Adipocyte (in vitro differentiated cells): ENCODE measurements at regions not wholly inside any gene's neighbourhood (a gene's known extent, or its start where the extent isn't known, plus 50 kb on each side); places are given as distances from the start of the nearest gene placed in this dataset.
"Not testable (repeated sequence)": the region's sequence is repeated elsewhere in the genome, so short reads cannot be mapped to it uniquely, and the experiment has no call there.

Experiments
- DNase-seq: peaks from one replicate; pipeline ENCODE4 v3.0.0-alpha.2; 2015; ENCODE audit warnings: low read depth
- H3K27me3 ChIP-seq: replicated peaks from 2 replicates; pipeline ENCODE4 v1.7.0; 2013; ENCODE audit warnings: mild to moderate bottlenecking, low read length, moderate library complexity; ENCODE audit not compliant: control insufficient read depth, insufficient read depth
- H3K36me3 ChIP-seq: 2 replicates; pipeline ENCODE4 v1.7.0; 2013; ENCODE audit warnings: low read length, mild to moderate bottlenecking, moderate library complexity; ENCODE audit not compliant: control insufficient read depth, insufficient read depth, severe bottlenecking
- H3K4me1 ChIP-seq: 2 replicates; pipeline ENCODE4 v1.7.0; 2013; ENCODE audit warnings: mild to moderate bottlenecking, low read length, moderate library complexity; ENCODE audit not compliant: control insufficient read depth, insufficient read depth
- H3K4me3 ChIP-seq: 2 replicates; pipeline ENCODE4 v1.7.0; 2013; ENCODE audit warnings: mild to moderate bottlenecking, low read length, moderate library complexity
- H3K9ac ChIP-seq: 2 replicates; pipeline ENCODE4 v1.7.0; 2013; ENCODE audit warnings: mild to moderate bottlenecking, low read length, moderate library complexity
- H3K9me3 ChIP-seq: 2 replicates; pipeline ENCODE4 v1.7.0; 2013; ENCODE audit warnings: mild to moderate bottlenecking, low read length, moderate library complexity; ENCODE audit not compliant: control insufficient read depth

GRCh38 chr4:112947616-112948015 lies 101.8 kb upstream of the ANK2 start:
- no peak for DNase-seq
- Histone ChIP-seq H3K27me3 (no peaks in the 10 kb centered on the region), H3K9ac (no peak overlapping the region), H3K4me1 (peaks cover 3% of the 10 kb centered on the region), H3K9me3 (peaks cover 3% of the 10 kb centered on the region), H3K4me3 (no peak overlapping the region), H3K36me3 (no peaks in the 10 kb centered on the region)

- Histone ChIP-seq H3K4me3 (peak overlapping the region; percentile 36), H3K4me1 (peaks cover 3% of the 10 kb centered on the region)
- peak; percentile 75 for DNase-seq
Observed at GRCh38 chr4:112951362-112952312, 97.8 kb upstream of the ANK2 start.

GRCh38 chr4:112952313-112952700 lies 97.1 kb upstream of the ANK2 start:
- DNase-seq = no peak
- Histone ChIP-seq H3K9me3 (no peaks in the 10 kb centered on the region), H3K4me1 (peaks cover 3% of the 10 kb centered on the region), H3K9ac (no peak overlapping the region), H3K4me3 (no peak overlapping the region), H3K27me3 (no peaks in the 10 kb centered on the region), H3K36me3 (no peaks in the 10 kb centered on the region)

More at GRCh38 chr4:112951362-112952312, 97.8 kb upstream of the ANK2 start:
- Histone ChIP-seq H3K9me3 (no peaks in the 10 kb centered on the region), H3K27me3 (no peaks in the 10 kb centered on the region), H3K9ac (peak overlapping the region; percentile 31), H3K36me3 (no peaks in the 10 kb centered on the region)

- H3K9me3 ChIP-seq = no peaks in the 10 kb centered on the region
- peaks cover 3% of the 10 kb centered on the region for H3K4me1 ChIP-seq
- no peak for DNase-seq
- H3K27me3 ChIP-seq = no peaks in the 10 kb centered on the region
- no peak overlapping the region for H3K9ac ChIP-seq
- no peaks in the 10 kb centered on the region for H3K36me3 ChIP-seq
- no peak overlapping the region for H3K4me3 ChIP-seq
Observed at GRCh38 chr4:112953262-112953661, 96.2 kb upstream of the ANK2 start.

GRCh38 chr4:112954286-112954685 lies 95.2 kb upstream of the ANK2 start:
- DNase-seq = no peak
- Histone ChIP-seq H3K4me1 (peaks cover 3% of the 10 kb centered on the region), H3K27me3 (no peaks in the 10 kb centered on the region), H3K36me3 (no peaks in the 10 kb centered on the region), H3K4me3 (no peak overlapping the region), H3K9me3 (no peaks in the 10 kb centered on the region), H3K9ac (no peak overlapping the region)

GRCh38 chr4:112956484-112956896 lies 93.0 kb upstream of the ANK2 start:
- Histone ChIP-seq H3K27me3 (no peaks in the 10 kb centered on the region), H3K4me3 (no peak overlapping the region), H3K4me1 (peaks cover 2% of the 10 kb centered on the region), H3K9me3 (no peaks in the 10 kb centered on the region), H3K36me3 (no peaks in the 10 kb centered on the region), H3K9ac (no peak overlapping the region)
- no peak for DNase-seq

GRCh38 chr4:112957764-112958163 lies 91.7 kb upstream of the ANK2 start:
- DNase-seq, H3K9ac ChIP-seq, H3K27me3 ChIP-seq, H3K4me3 ChIP-seq, H3K36me3 ChIP-seq, H3K4me1 ChIP-seq, H3K9me3 ChIP-seq: not testable (repeated sequence)

- no peak for DNase-seq
- Histone ChIP-seq H3K4me1 (peaks cover 5% of the 10 kb centered on the region), H3K36me3 (no peaks in the 10 kb centered on the region), H3K9me3 (no peaks in the 10 kb centered on the region), H3K27me3 (no peaks in the 10 kb centered on the region), H3K4me3 (no peak overlapping the region), H3K9ac (no peak overlapping the region)
Observed at GRCh38 chr4:112966701-112967488, 82.6 kb upstream of the ANK2 start.

- Histone ChIP-seq H3K9me3 (no peaks in the 10 kb centered on the region), H3K4me3 (no peak overlapping the region), H3K4me1 (peaks cover 5% of the 10 kb centered on the region), H3K9ac (no peak overlapping the region), H3K27me3 (no peaks in the 10 kb centered on the region), H3K36me3 (no peaks in the 10 kb centered on the region)
- DNase-seq = peak; percentile 19
Observed at GRCh38 chr4:112968451-112969159, 80.8 kb upstream of the ANK2 start.

GRCh38 chr4:112970903-112971302 lies 78.5 kb upstream of the ANK2 start:
- H3K9me3 ChIP-seq = no peaks in the 10 kb centered on the region
- H3K4me1 ChIP-seq = peaks cover 5% of the 10 kb centered on the region

GRCh38 chr4:112973750-112974251 lies 75.7 kb upstream of the ANK2 start:
- no peak overlapping the region for H3K4me3 ChIP-seq
- peaks cover 10% of the 10 kb centered on the region for H3K4me1 ChIP-seq
- H3K9ac ChIP-seq = no peak overlapping the region
- H3K27me3 ChIP-seq = no peaks in the 10 kb centered on the region
- H3K9me3 ChIP-seq = no peaks in the 10 kb centered on the region
- no peak for DNase-seq
- no peaks in the 10 kb centered on the region for H3K36me3 ChIP-seq

More at GRCh38 chr4:112970903-112971302, 78.5 kb upstream of the ANK2 start:
- Histone ChIP-seq H3K4me3 (no peak overlapping the region), H3K27me3 (no peaks in the 10 kb centered on the region), H3K36me3 (no peaks in the 10 kb centered on the region), H3K9ac (no peak overlapping the region)
- DNase-seq = no peak
